ENCODE measurements at regions not wholly inside any gene's neighbourhood (a gene's known extent, or its start where the extent isn't known, plus 50 kb on each side); places are given as distances from the start of the nearest gene placed in this dataset.

- no peak overlapping the region for H3K27ac ChIP-seq
- no peak for DNase-seq
- H3K27me3 ChIP-seq: no peaks in the 10 kb centered on the region
- no peaks in the 10 kb centered on the region for H3K36me3 ChIP-seq
- intact Hi-C loops (cut with DNase I): loop anchor here in 6 of 10 donors (5.0 to 10.0 kb wide), 6 partner anchors 57 to 289 kb away; partner anchors contain the start of genes PANK2 (in 3 of the 6), CENPB (in 1 of the 6), RNF24 (in 1 of the 6) and SPEF1 (in 1 of the 6)
- no peak for ATAC-seq
- no peak for TF ChIP-seq POLR2A (IDR thresholded peaks at IDR 0.05)
- TF ChIP-seq CTCF (IDR thresholded peaks at IDR 0.05): no peak
- WGBS, 4 donors: 73 to 82% (median 78%) methylated on average over 6 of the region's 6 CpGs
- H3K4me3 ChIP-seq: no peak overlapping the region
- peaks cover 0 to 26% (median 6%) of the 10 kb centered on the region in 12 donors for H3K4me1 ChIP-seq
- H3K9me3 ChIP-seq: peaks cover 0 to 7% (median 0%) of the 10 kb centered on the region in 12 donors
Measured at GRCh38 chr20:4073852-4074741, 58.7 kb upstream of the RNF24 start.

- H3K27ac ChIP-seq: peak overlapping the region in 2 of 12 donors; percentile 37 to 45
- peaks cover 0 to 47% (median 6%) of the 10 kb centered on the region in 12 donors for H3K4me1 ChIP-seq
- intact Hi-C loops (cut with DNase I): loop anchor here in 6 of 10 donors (2.0 to 10.0 kb wide), 7 partner anchors 54 to 286 kb away; partner anchors contain the start of genes PANK2 (in 3 of the 6), RNF24 (in 2 of the 6), CENPB (in 1 of the 6) and SPEF1 (in 1 of the 6)
- DNase-seq: no peak
- TF ChIP-seq POLR2A (IDR thresholded peaks at IDR 0.05) (no peak), CTCF (IDR thresholded peaks at IDR 0.05) (no peak)
- H3K36me3 ChIP-seq: no peaks in the 10 kb centered on the region
- H3K4me3 ChIP-seq: no peak overlapping the region
- H3K9me3 ChIP-seq: peaks cover 0 to 7% (median 0%) of the 10 kb centered on the region in 12 donors
- WGBS, 4 donors: 77 to 89% (median 85%) methylated on average over 5 of the region's 5 CpGs
- no peaks in the 10 kb centered on the region for H3K27me3 ChIP-seq
- ATAC-seq: no peak
Measured at GRCh38 chr20:4071178-4071693, 55.9 kb upstream of the RNF24 start.

GRCh38 chr20:4070323-4071177, 55.2 kb upstream of the RNF24 start:
- Histone ChIP-seq H3K27me3 (no peaks in the 10 kb centered on the region), H3K4me1 (peaks cover 0 to 50% (median 10%) of the 10 kb centered on the region in 12 donors), H3K27ac (peak overlapping the region in 3 of 12 donors; percentile 42 to 45 (median 44)), H3K36me3 (no peaks in the 10 kb centered on the region), H3K4me3 (no peak overlapping the region), H3K9me3 (peaks cover 0 to 7% (median 0%) of the 10 kb centered on the region in 12 donors)
- WGBS, 4 donors: 75 to 80% (median 77%) methylated on average over 3 of the region's 3 CpGs
- TF ChIP-seq CTCF (IDR thresholded peaks at IDR 0.05) (no peak), POLR2A (IDR thresholded peaks at IDR 0.05) (no peak)
- DNase-seq (no peak), ATAC-seq (no peak)
- intact Hi-C loops (cut with DNase I): loop anchor here in 6 of 10 donors (2.0 to 10.0 kb wide), 7 partner anchors 53 to 286 kb away; partner anchors contain the start of genes PANK2 (in 3 of the 6), RNF24 (in 2 of the 6), CENPB (in 1 of the 6) and SPEF1 (in 1 of the 6)

Measured in heart left ventricle (tissue), 16 donors.